GM23338 (cell line): ENCODE measurements at regions not wholly inside any gene's neighbourhood (a gene's known extent, or its start where the extent isn't known, plus 50 kb on each side); places are given as distances from the start of the nearest gene placed in this dataset.

Source experiments
- ATAC-seq: fragments of 200-7000 bp; cut with Tn5 transposase; 3 replicates; pipeline ENCODE4 v1.9.1; 2020
- DNase-seq: peaks from one replicate; pipeline ENCODE4 v3.0.0-alpha.2; 2015; ENCODE audit warnings: low spot score
- H2AFZ ChIP-seq: fragments of 200-600 bp; sonication (generic); 2 replicates; pipeline ENCODE4 v1.8.0; 2016; ENCODE audit warnings: antibody characterized with exemption, mild to moderate bottlenecking, moderate library complexity
- H3F3A ChIP-seq: fragments of 200-600 bp; sonication (generic); replicated peaks from 2 replicates; pipeline ENCODE4 v1.8.0; 2017; ENCODE audit warnings: antibody characterized with exemption, mixed run types, low read depth
- H3K27ac ChIP-seq: fragments of 200-600 bp; sonication (generic); 2 replicates; pipeline ENCODE4 v1.6.1; 2016; ENCODE audit warnings: low read depth
- H3K27me3 ChIP-seq: fragments of 200-600 bp; sonication (generic); 2 replicates; pipeline ENCODE4 v1.8.0; 2016; ENCODE audit warnings: mild to moderate bottlenecking, mixed run types, moderate library complexity; ENCODE audit not compliant: insufficient read depth
- H3K36me3 ChIP-seq: fragments of 200-600 bp; sonication (generic); 2 replicates; pipeline ENCODE4 v1.8.0; 2016; ENCODE audit warnings: mild to moderate bottlenecking; ENCODE audit not compliant: insufficient read depth
- H3K4me1 ChIP-seq: fragments of 200-600 bp; sonication (generic); 2 replicates; pipeline ENCODE4 v1.8.0; 2016; ENCODE audit warnings: mild to moderate bottlenecking, moderate library complexity; ENCODE audit not compliant: insufficient read depth
- H3K4me2 ChIP-seq: fragments of 200-600 bp; sonication (generic); 2 replicates; pipeline ENCODE4 v1.7.1; 2017; ENCODE audit warnings: mixed run types
- H3K4me3 ChIP-seq: fragments of 200-600 bp; sonication (generic); 2 replicates; pipeline ENCODE4 v1.6.1; 2016; ENCODE audit warnings: mixed run types
- H3K79me2 ChIP-seq: fragments of 200-600 bp; sonication (generic); replicated peaks from 2 replicates; pipeline ENCODE4 v1.8.0; 2017; ENCODE audit warnings: mild to moderate bottlenecking; ENCODE audit not compliant: insufficient read depth
- H3K9me2 ChIP-seq: fragments of 200-600 bp; sonication (generic); 2 replicates; pipeline ENCODE4 v1.8.0; 2017; ENCODE audit not compliant: insufficient read depth
- H4K20me1 ChIP-seq: fragments of 200-600 bp; sonication (generic); replicated peaks from 2 replicates; pipeline ENCODE4 v1.8.0; 2017; ENCODE audit warnings: mild to moderate bottlenecking; ENCODE audit not compliant: insufficient read depth
- H3K27ac Mint-ChIP-seq: 2 replicates; pipeline ENCODE4 v1.8.0; 2020; ENCODE audit warnings: inconsistent platforms, mild to moderate bottlenecking, moderate library complexity, mixed read lengths
- H3K27me3 Mint-ChIP-seq: 3 replicates; pipeline ENCODE4 v1.8.0; 2022; ENCODE audit warnings: low read depth, mild to moderate bottlenecking, moderate library complexity, mixed read lengths, inconsistent platforms; ENCODE audit not compliant: insufficient read depth, poor library complexity
- H3K36me3 Mint-ChIP-seq: 3 replicates; pipeline ENCODE4 v1.8.0; 2021; ENCODE audit warnings: low read depth, mild to moderate bottlenecking, inconsistent platforms, moderate library complexity, mixed read lengths
- H3K4me1 Mint-ChIP-seq: 3 replicates; pipeline ENCODE4 v1.8.0; 2020; ENCODE audit warnings: mild to moderate bottlenecking, inconsistent platforms, mixed read lengths
- H3K4me3 Mint-ChIP-seq: 3 replicates; pipeline ENCODE4 v1.8.0; 2021; ENCODE audit warnings: moderate library complexity, mild to moderate bottlenecking, inconsistent platforms, mixed read lengths
- H3K9me3 Mint-ChIP-seq: 3 replicates; pipeline ENCODE4 v1.8.0; 2020; ENCODE audit warnings: moderate library complexity, mild to moderate bottlenecking, inconsistent platforms, mixed read lengths
- CREB1 ChIP-seq: fragments of 250-450 bp; sonication (Bioruptor Pico); IDR thresholded peaks from 2 replicates; pipeline ENCODE4 v1.5.0; 2020; ENCODE audit warnings: low read depth, mild to moderate bottlenecking, moderate library complexity
- CTCF ChIP-seq, 2 experiments: fragments of 200-600 bp in 1 of 2; sonication (generic) in 1 of 2; conservative IDR thresholded peaks; 2 replicates each; pipeline versions ENCODE4 v1.5.1 to v1.6.1; 2016 to 2017; ENCODE audit warnings: antibody characterized with exemption in 2 of 2, low read depth in 2 of 2, mild to moderate bottlenecking in 2 of 2, moderate library complexity in 1 of 2
- ETS1 ChIP-seq: IDR thresholded peaks from 2 replicates; pipeline ENCODE4 v1.6.1; 2016; ENCODE audit warnings: antibody characterized with exemption
- EZH2 ChIP-seq: fragments of 200-600 bp; sonication (generic); IDR thresholded peaks from one replicate; pipeline ENCODE4 v1.8.0; 2017; ENCODE audit warnings: antibody characterized with exemption, mild to moderate bottlenecking, low read depth; ENCODE audit not compliant: unreplicated experiment
- EZH2phosphoT487 ChIP-seq: fragments of 200-600 bp; sonication (generic); IDR thresholded peaks from one replicate; pipeline ENCODE4 v1.8.1; 2018; ENCODE audit warnings: antibody characterized with exemption; ENCODE audit not compliant: unreplicated experiment
- JUNB ChIP-seq: IDR thresholded peaks from one replicate; pipeline ENCODE4 v1.6.1; 2016; ENCODE audit warnings: antibody characterized with exemption; ENCODE audit not compliant: unreplicated experiment
- NANOG ChIP-seq: IDR thresholded peaks from 2 replicates; pipeline ENCODE4 v1.6.1; 2016; ENCODE audit warnings: antibody characterized with exemption, borderline replicate concordance
- POLR2AphosphoS5 ChIP-seq: IDR thresholded peaks from 2 replicates; pipeline ENCODE4 v1.6.1; 2016; ENCODE audit warnings: antibody characterized with exemption, low read depth
- ZNF114 ChIP-seq: fragments of 250-450 bp; sonication (Bioruptor Pico); IDR thresholded peaks from 2 replicates; pipeline ENCODE4 v1.5.0; 2020; ENCODE audit warnings: mild to moderate bottlenecking, moderate library complexity
- ZNF331 ChIP-seq: fragments of 250-450 bp; sonication (Bioruptor Pico); IDR thresholded peaks from 2 replicates; pipeline ENCODE4 v1.5.0; 2020; ENCODE audit warnings: low read depth, mild to moderate bottlenecking, moderate library complexity
- ZNF462 ChIP-seq: fragments of 250-450 bp; sonication (Bioruptor Pico); IDR thresholded peaks from 2 replicates; pipeline ENCODE4 v1.5.0; 2020; ENCODE audit warnings: mild to moderate bottlenecking, moderate library complexity

- TF ChIP-seq EZH2 (no peak), ZNF331 (no peak), ZNF114 (CRISPR knock-in tag) (no peak), JUNB (no peak), ETS1 (no peak), EZH2phosphoT487 (no peak), NANOG (no peak), CTCF (conservative IDR thresholded peaks at IDR 0.05; ENCODE audit: low read depth in 2 of 2) (no peak)
Observed at GRCh38 chr12:113762882-113763816, 203.0 kb downstream of the RBM19 start (continued).

GRCh38 chr12:113762155-113762881, 203.8 kb downstream of the RBM19 start:
- Mint-ChIP-seq H3K4me3 (no peak overlapping the region), H3K9me3 (no peaks in the 10 kb centered on the region), H3K27ac (no peak overlapping the region), H3K4me1 (peaks cover 15% of the 10 kb centered on the region), H3K27me3 (peaks cover 13% of the 10 kb centered on the region), H3K36me3 (no peaks in the 10 kb centered on the region)
- Histone ChIP-seq H4K20me1 (no peaks in the 10 kb centered on the region), H3K79me2 (no peaks in the 10 kb centered on the region), H3F3A (no peaks in the 10 kb centered on the region; the same call in 1 of the 2 replicates), H3K4me2 (no peak overlapping the region), H3K9me2 (no peaks in the 10 kb centered on the region), H3K36me3 (no peaks in the 10 kb centered on the region), H3K27me3 (no peaks in the 10 kb centered on the region), H3K27ac (no peak overlapping the region), H3K4me3 (no peak overlapping the region), H2AFZ (peak overlapping the region; percentile 94), H3K4me1 (no peaks in the 10 kb centered on the region)
- DNase-seq: peak; percentile 62
- no peak; the same call in 2 of the 3 replicates for ATAC-seq
- TF ChIP-seq ZNF331: no peak
- no peak for TF ChIP-seq NANOG
- no peak for TF ChIP-seq EZH2phosphoT487
- TF ChIP-seq POLR2AphosphoS5: no peak
- no peak for TF ChIP-seq ZNF462 (CRISPR knock-in tag)
- TF ChIP-seq ETS1: no peak
- no peak for TF ChIP-seq ZNF114 (CRISPR knock-in tag)
- TF ChIP-seq CREB1: no peak
